Liver (tissue), 8 donors: ENCODE measurements at regions not wholly inside any gene's neighbourhood (a gene's known extent, or its start where the extent isn't known, plus 50 kb on each side); places are given as distances from the start of the nearest gene placed in this dataset.

Experiments
- DNase-seq: peaks from one replicate; pipeline ENCODE4 v3.0.0-alpha.2; 2017; ENCODE audit warnings: low spot score
- H3K27ac ChIP-seq, 2 donors: one replicate each; pipeline ENCODE4 v1.7.0; 2013; ENCODE audit warnings: inconsistent platforms in 2 of 2, low read length in 2 of 2, control low read depth in 1 of 2, low read depth in 1 of 2, mild to moderate bottlenecking in 1 of 2
- H3K27me3 ChIP-seq, 4 donors: one replicate each; pipeline versions ENCODE4 v1.6.1 to v1.7.0; 2013; ENCODE audit warnings: low read length in 3 of 4, inconsistent platforms in 1 of 4, mild to moderate bottlenecking in 1 of 4, moderate library complexity in 1 of 4; ENCODE audit not compliant: control insufficient read depth in 4 of 4, insufficient read depth in 4 of 4
- H3K36me3 ChIP-seq, 4 donors: one replicate each; pipeline versions ENCODE4 v1.6.1 to v1.7.0; 2013; ENCODE audit warnings: low read length in 3 of 4, mild to moderate bottlenecking in 3 of 4, low read depth in 1 of 4, moderate library complexity in 1 of 4; ENCODE audit not compliant: control insufficient read depth in 4 of 4, insufficient read depth in 3 of 4
- H3K4me1 ChIP-seq, 4 donors: one replicate each; pipeline versions ENCODE4 v1.6.1 to v1.7.0; 2013; ENCODE audit warnings: low read length in 3 of 4, mild to moderate bottlenecking in 3 of 4, moderate library complexity in 1 of 4; ENCODE audit not compliant: control insufficient read depth in 4 of 4, insufficient read depth in 4 of 4
- H3K4me3 ChIP-seq, 3 donors: one replicate each; pipeline versions ENCODE4 v1.6.1 to v1.7.0; 2013; ENCODE audit warnings: low read length in 3 of 3, control low read depth in 1 of 3, low read depth in 1 of 3, mild to moderate bottlenecking in 1 of 3
- H3K9ac ChIP-seq, 2 donors: one replicate each; pipeline ENCODE4 v1.7.0; 2013; ENCODE audit warnings: low read length in 2 of 2, mild to moderate bottlenecking in 2 of 2, moderate library complexity in 2 of 2, control low read depth in 1 of 2, low read depth in 1 of 2
- H3K9me3 ChIP-seq, 4 donors: one replicate each; pipeline versions ENCODE4 v1.6.1 to v1.7.0; 2013; ENCODE audit warnings: low read length in 3 of 4; ENCODE audit not compliant: control insufficient read depth in 4 of 4
- CTCF ChIP-seq: fragments of 150-350 bp; IDR thresholded peaks from 2 replicates; pipeline ENCODE4 v1.5.1; 2017; ENCODE audit warnings: improper control_type of control experiment, low read depth, low read length; ENCODE audit not compliant: missing input control
- EGR1 ChIP-seq, 2 donors: IDR thresholded peaks; 2 replicates each; pipeline ENCODE4 v1.6.1; 2016 to 2018; ENCODE audit warnings: antibody characterized with exemption in 2 of 2, low read depth in 2 of 2
- FOXA1 ChIP-seq: IDR thresholded peaks from 2 replicates; pipeline ENCODE4 v1.6.1; 2016; ENCODE audit warnings: antibody characterized with exemption
- FOXA2 ChIP-seq: IDR thresholded peaks from 2 replicates; pipeline ENCODE4 v1.6.1; 2016; ENCODE audit warnings: antibody characterized with exemption
- GABPA ChIP-seq, 2 donors: IDR thresholded peaks in 1 of 2; conservative IDR thresholded peaks in 1 of 2; 2 replicates each; pipeline ENCODE4 v1.6.1; 2016; ENCODE audit warnings: antibody characterized with exemption in 2 of 2, mild to moderate bottlenecking in 1 of 2, moderate library complexity in 1 of 2
- HNF4A ChIP-seq, 2 donors: conservative IDR thresholded peaks; 2 replicates each; pipeline ENCODE4 v1.6.1; 2016; ENCODE audit warnings: antibody characterized with exemption in 2 of 2, mild to moderate bottlenecking in 2 of 2
- HNF4G ChIP-seq: IDR thresholded peaks from 2 replicates; pipeline ENCODE4 v1.6.1; 2016; ENCODE audit warnings: antibody characterized with exemption
- NR2F2 ChIP-seq: IDR thresholded peaks from 2 replicates; pipeline ENCODE4 v1.6.1; 2016; ENCODE audit warnings: antibody characterized with exemption
- REST ChIP-seq: IDR thresholded peaks from 2 replicates; pipeline ENCODE4 v1.6.1; 2016; ENCODE audit warnings: antibody characterized with exemption, mild to moderate bottlenecking
- RXRA ChIP-seq, 2 donors: IDR thresholded peaks; 2 replicates each; pipeline ENCODE4 v1.6.1; 2017 to 2018; ENCODE audit warnings: antibody characterized with exemption in 2 of 2, mild to moderate bottlenecking in 1 of 2
- SP1 ChIP-seq: IDR thresholded peaks from 2 replicates; pipeline ENCODE4 v1.6.1; 2018; ENCODE audit warnings: antibody characterized with exemption, mild to moderate bottlenecking
- TAF1 ChIP-seq: conservative IDR thresholded peaks from 2 replicates; pipeline ENCODE4 v1.6.1; 2016; ENCODE audit warnings: antibody characterized with exemption, mild to moderate bottlenecking
- YY1 ChIP-seq: IDR thresholded peaks from 2 replicates; pipeline ENCODE4 v1.6.1; 2016; ENCODE audit warnings: antibody characterized with exemption, mild to moderate bottlenecking
- WGBS: extraction: QIAGEN DNeasy Blood & Tissue Kit; methylation state at CpG from one replicate; pipeline ENCODE4 v1.1.7; 2013; 5-methylcytosine and 5-hydroxymethylcytosine counted together
- TF ChIP-seq, protein P1 (sequence below): IDR thresholded peaks from 2 replicates; pipeline ENCODE4 v1.6.1; 2016; ENCODE audit warnings: antibody characterized with exemption
- TF ChIP-seq, protein P2 (sequence below): IDR thresholded peaks from 2 replicates; pipeline ENCODE4 v1.6.1; 2016; ENCODE audit warnings: antibody characterized with exemption
- TF ChIP-seq, protein P3 (sequence below): IDR thresholded peaks from 2 replicates; pipeline ENCODE4 v1.6.1; 2016; ENCODE audit warnings: antibody characterized with exemption
- donor health status: healthy.
- donor health status: healthy.
- donor health status: healthy.
- donor health status: healthy.
- donor health status: healthy.

DNA sequence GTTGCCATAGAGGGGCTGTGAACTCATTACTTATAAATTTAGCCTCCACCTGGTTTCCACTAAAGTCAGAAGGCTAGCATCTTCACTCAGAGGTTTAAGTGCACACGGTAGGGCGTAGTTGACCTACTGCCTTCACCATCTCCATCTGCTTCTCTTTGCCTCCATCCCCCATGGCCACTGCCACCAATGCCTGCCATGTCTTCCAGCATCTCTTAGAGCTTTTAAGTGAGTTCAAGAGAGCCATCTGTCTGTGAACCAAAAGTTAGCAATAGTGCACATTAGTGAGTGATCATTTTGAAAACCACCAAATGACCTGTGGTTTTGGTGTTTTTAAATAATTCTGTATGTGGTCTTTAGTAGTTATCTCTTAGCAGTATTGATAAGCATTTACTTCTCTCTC is 102.0 kb downstream of the DMRTA1 start:
- H3K27me3 ChIP-seq = no peaks in the 10 kb centered on the region
- WGBS = 94% methylated on average over 2 of the region's 2 CpGs

GRCh38 chr9:22574740-22575139 is 128.1 kb downstream of the DMRTA1 start:
- no peak overlapping the region for H3K27ac ChIP-seq
- WGBS = 90% methylated on average over 2 of the region's 2 CpGs
- TF ChIP-seq EGR1 (IDR thresholded peaks at IDR 0.05; ENCODE audit: low read depth in 2 of 2) = no peak
- TF ChIP-seq REST = no peak
- TF ChIP-seq HNF4G = no peak
- no peak for TF ChIP-seq SP1
- TF ChIP-seq, protein P1, sequence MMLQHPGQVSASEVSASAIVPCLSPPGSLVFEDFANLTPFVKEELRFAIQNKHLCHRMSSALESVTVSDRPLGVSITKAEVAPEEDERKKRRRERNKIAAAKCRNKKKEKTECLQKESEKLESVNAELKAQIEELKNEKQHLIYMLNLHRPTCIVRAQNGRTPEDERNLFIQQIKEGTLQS = no peak
- TF ChIP-seq HNF4A (conservative IDR thresholded peaks at IDR 0.05) = no peak
- TF ChIP-seq, protein P2, sequence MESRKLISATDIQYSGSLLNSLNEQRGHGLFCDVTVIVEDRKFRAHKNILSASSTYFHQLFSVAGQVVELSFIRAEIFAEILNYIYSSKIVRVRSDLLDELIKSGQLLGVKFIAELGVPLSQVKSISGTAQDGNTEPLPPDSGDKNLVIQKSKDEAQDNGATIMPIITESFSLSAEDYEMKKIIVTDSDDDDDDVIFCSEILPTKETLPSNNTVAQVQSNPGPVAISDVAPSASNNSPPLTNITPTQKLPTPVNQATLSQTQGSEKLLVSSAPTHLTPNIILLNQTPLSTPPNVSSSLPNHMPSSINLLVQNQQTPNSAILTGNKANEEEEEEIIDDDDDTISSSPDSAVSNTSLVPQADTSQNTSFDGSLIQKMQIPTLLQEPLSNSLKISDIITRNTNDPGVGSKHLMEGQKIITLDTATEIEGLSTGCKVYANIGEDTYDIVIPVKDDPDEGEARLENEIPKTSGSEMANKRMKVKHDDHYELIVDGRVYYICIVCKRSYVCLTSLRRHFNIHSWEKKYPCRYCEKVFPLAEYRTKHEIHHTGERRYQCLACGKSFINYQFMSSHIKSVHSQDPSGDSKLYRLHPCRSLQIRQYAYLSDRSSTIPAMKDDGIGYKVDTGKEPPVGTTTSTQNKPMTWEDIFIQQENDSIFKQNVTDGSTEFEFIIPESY = no peak
- no peak for TF ChIP-seq TAF1

More for the DNA sequence above, 102.0 kb downstream of the DMRTA1 start:
- no peak overlapping the region for H3K4me3 ChIP-seq
- no peaks in the 10 kb centered on the region for H3K9me3 ChIP-seq
- TF ChIP-seq, protein P2 = no peak
- no peaks in the 10 kb centered on the region for H3K4me1 ChIP-seq
- DNase-seq = no peak
- H3K36me3 ChIP-seq = no peaks in the 10 kb centered on the region
- H3K9ac ChIP-seq = no peak overlapping the region
- H3K27ac ChIP-seq = no peak overlapping the region

DNA sequence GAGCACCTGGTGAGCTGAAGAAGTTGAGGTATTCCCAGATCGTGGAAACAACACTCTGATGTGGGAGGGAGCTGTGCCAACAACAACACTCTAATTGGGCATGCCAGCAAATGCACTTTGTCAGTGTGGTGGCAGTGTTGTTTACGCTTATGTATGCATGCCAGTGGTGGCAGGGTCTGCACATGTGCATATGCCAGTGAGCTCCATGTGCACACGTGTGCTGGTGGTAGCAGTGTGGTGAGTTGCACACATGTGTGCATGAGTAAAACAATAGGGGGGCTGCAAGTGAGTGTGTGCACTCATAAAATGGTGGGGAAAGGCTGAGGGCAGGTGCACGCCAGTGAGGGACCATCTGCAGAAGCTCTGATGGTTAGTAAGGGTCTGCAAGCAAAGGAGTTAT is 134.2 kb downstream of the DMRTA1 start:
- no peak for TF ChIP-seq CTCF
- TF ChIP-seq HNF4A (conservative IDR thresholded peaks at IDR 0.05) = no peak
- no peak for TF ChIP-seq NR2F2
- TF ChIP-seq, protein P3, sequence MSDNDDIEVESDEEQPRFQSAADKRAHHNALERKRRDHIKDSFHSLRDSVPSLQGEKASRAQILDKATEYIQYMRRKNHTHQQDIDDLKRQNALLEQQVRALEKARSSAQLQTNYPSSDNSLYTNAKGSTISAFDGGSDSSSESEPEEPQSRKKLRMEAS = no peak
- TF ChIP-seq FOXA2 = no peak
- no peak for TF ChIP-seq SP1
- no peak for TF ChIP-seq GABPA (IDR thresholded peaks at IDR 0.05 in 1 of 2, conservative IDR thresholded peaks at IDR 0.05 in 1 of 2)
- TF ChIP-seq FOXA1 = no peak
- TF ChIP-seq YY1 = no peak
- no peak for TF ChIP-seq EGR1 (IDR thresholded peaks at IDR 0.05; ENCODE audit: low read depth in 2 of 2)
- TF ChIP-seq RXRA (IDR thresholded peaks at IDR 0.05) = no peak
- no peak for DNase-seq
- WGBS = 87% methylated on average over 4 of the region's 4 CpGs

More at GRCh38 chr9:22574740-22575139, 128.1 kb downstream of the DMRTA1 start:
- no peak for DNase-seq
- Histone ChIP-seq H3K27me3 (no peaks in the 10 kb centered on the region), H3K4me3 (no peak overlapping the region), H3K4me1 (no peaks in the 10 kb centered on the region), H3K36me3 (peaks cover 0 to 2% (median 0%) of the 10 kb centered on the region in 4 donors), H3K9ac (no peak overlapping the region), H3K9me3 (peaks cover 0 to 2% (median 0%) of the 10 kb centered on the region in 4 donors)

More for the DNA sequence above, 134.2 kb downstream of the DMRTA1 start:
- no peaks in the 10 kb centered on the region for H3K9me3 ChIP-seq
- no peaks in the 10 kb centered on the region for H3K36me3 ChIP-seq
- H3K4me3 ChIP-seq = no peak overlapping the region
- H3K4me1 ChIP-seq = no peaks in the 10 kb centered on the region
- no peaks in the 10 kb centered on the region for H3K27me3 ChIP-seq
- H3K9ac ChIP-seq = no peak overlapping the region
- no peak overlapping the region for H3K27ac ChIP-seq
